Loucy (cell line): ENCODE measurements at regions not wholly inside any gene's neighbourhood (a gene's known extent, or its start where the extent isn't known, plus 50 kb on each side); places are given as distances from the start of the nearest gene placed in this dataset.

Source experiments
- EZH2phosphoT487 ChIP-seq: fragments of 200-600 bp; IDR thresholded peaks from 2 replicates; pipeline ENCODE4 v1.6.1; 2018; ENCODE audit warnings: antibody characterized with exemption, mild to moderate bottlenecking, moderate library complexity, borderline replicate concordance
- TF ChIP-seq, protein P1 (sequence below): fragments of 200-600 bp; sonication (generic); conservative IDR thresholded peaks from 2 replicates; pipeline ENCODE4 v1.5.1; 2014; ENCODE audit warnings: mild to moderate bottlenecking, antibody characterized with exemption, low read length

DNA sequence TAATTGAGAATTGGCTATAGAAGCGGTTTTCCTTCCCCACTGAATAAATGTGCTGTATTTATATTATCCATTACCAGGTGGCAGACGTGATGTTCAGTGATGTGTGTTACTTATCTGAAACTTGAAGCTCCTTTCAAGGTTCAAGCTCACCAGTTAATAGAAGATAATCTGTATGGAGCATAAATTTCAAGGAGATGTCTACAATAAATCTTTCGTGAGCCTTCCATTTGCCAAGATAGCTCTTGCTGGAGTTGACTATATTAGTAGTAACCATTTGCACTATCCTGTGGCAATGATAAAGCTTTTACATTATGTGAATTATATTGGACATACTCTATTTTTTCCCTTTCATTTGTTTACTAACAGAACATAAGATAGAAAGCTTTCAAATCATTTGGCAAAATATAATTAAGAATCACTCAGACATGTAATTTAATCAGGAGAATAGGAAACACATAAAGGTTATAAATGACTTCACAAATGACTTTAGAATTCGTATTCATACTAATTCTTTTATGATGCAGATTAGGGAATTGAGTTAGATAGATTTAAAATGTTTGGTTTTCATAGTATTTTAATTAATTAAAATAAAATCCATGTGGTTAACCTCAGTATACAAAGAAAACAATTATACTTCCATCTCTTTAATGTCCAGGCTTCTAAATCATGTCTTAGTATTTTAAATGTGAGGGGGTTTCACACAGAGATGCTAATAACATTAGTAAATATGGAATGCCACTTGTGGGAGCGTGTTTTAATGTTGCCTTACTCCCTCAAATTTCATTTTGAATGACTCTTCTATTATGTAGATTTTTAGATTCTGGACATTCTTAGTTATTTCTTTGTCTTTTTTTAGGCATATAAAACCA is 664.4 kb upstream of the CDH8 start:
- TF ChIP-seq, protein P1, sequence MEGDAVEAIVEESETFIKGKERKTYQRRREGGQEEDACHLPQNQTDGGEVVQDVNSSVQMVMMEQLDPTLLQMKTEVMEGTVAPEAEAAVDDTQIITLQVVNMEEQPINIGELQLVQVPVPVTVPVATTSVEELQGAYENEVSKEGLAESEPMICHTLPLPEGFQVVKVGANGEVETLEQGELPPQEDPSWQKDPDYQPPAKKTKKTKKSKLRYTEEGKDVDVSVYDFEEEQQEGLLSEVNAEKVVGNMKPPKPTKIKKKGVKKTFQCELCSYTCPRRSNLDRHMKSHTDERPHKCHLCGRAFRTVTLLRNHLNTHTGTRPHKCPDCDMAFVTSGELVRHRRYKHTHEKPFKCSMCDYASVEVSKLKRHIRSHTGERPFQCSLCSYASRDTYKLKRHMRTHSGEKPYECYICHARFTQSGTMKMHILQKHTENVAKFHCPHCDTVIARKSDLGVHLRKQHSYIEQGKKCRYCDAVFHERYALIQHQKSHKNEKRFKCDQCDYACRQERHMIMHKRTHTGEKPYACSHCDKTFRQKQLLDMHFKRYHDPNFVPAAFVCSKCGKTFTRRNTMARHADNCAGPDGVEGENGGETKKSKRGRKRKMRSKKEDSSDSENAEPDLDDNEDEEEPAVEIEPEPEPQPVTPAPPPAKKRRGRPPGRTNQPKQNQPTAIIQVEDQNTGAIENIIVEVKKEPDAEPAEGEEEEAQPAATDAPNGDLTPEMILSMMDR = no peak
- no peak for TF ChIP-seq EZH2phosphoT487
